Activated B cell treated with CpG ODN at 0.5 μM for 24 hours (primary cell): ENCODE measurements at regions not wholly inside any gene's neighbourhood (a gene's known extent, or its start where the extent isn't known, plus 50 kb on each side); places are given as distances from the start of the nearest gene placed in this dataset.

ENCODE experiments used
- ATAC-seq: fragments of 200-7000 bp; cut with Tn5 transposase; one replicate; pipeline ENCODE4 v1.10.0; 2021; ENCODE audit warnings: low read depth, mild to moderate bottlenecking, moderate library complexity
- CTCF ChIA-PET: fragments of 350-600 bp; sonication (Branson Sonifier 250); formaldehyde crosslinking; loops from one replicate; lab custom pipeline; 2021; ENCODE audit warnings: antibody characterized with exemption; lab: Charles Lee
- POLR2A ChIA-PET: fragments of 350-600 bp; sonication (Branson Sonifier 250); formaldehyde crosslinking; loops from one replicate; lab custom pipeline; 2021; ENCODE audit warnings: antibody characterized with exemption; lab: Charles Lee
- DNase-seq: peaks from one replicate; pipeline ENCODE4 v3.0.0; 2022
- H3K27ac Mint-ChIP-seq: one replicate; pipeline ENCODE4 v1.8.0; 2020; ENCODE audit warnings: mixed read lengths
- H3K27me3 Mint-ChIP-seq: one replicate; pipeline ENCODE4 v1.8.0; 2021; ENCODE audit warnings: mixed read lengths
- H3K36me3 Mint-ChIP-seq: one replicate; pipeline ENCODE4 v1.8.0; 2021; ENCODE audit warnings: low read depth, mixed read lengths
- H3K4me1 Mint-ChIP-seq: one replicate; pipeline ENCODE4 v1.8.0; 2021; ENCODE audit warnings: mixed read lengths
- H3K4me3 Mint-ChIP-seq: one replicate; pipeline ENCODE4 v1.8.0; 2020; ENCODE audit warnings: mild to moderate bottlenecking, mixed read lengths
- H3K9me3 Mint-ChIP-seq: one replicate; pipeline ENCODE4 v1.8.0; 2020; ENCODE audit warnings: mixed read lengths
- CTCF ChIP-seq: fragments of 200-600 bp; IDR thresholded peaks from one replicate; pipeline ENCODE4 v1.8.0; 2022; ENCODE audit warnings: antibody characterized with exemption, mild to moderate bottlenecking
- intact Hi-C: fragments of 100-400 bp; cut with micrococcal nuclease; formaldehyde crosslinking; loops from one replicate; pipeline ENCODE4 v1.15.1; 2024

- no peak overlapping the region for H3K4me3 Mint-ChIP-seq
- DNase-seq (no peak), ATAC-seq (no peak)
- H3K36me3 Mint-ChIP-seq: no peaks in the 10 kb centered on the region
- no peaks in the 10 kb centered on the region for H3K27me3 Mint-ChIP-seq
- no peak overlapping the region for H3K27ac Mint-ChIP-seq
- no peak for TF ChIP-seq CTCF
- no peaks in the 10 kb centered on the region for H3K4me1 Mint-ChIP-seq
- intact Hi-C loops: no loop called here
- H3K9me3 Mint-ChIP-seq: no peaks in the 10 kb centered on the region
- CTCF ChIA-PET: no interaction called here
- POLR2A ChIA-PET: no interaction called here
Measured at GRCh38 chr10:21329995-21330627, 195.4 kb downstream of the SKIDA1 start.

GRCh38 chr10:21327289-21327993 lies 198.0 kb downstream of the SKIDA1 start:
- CTCF ChIA-PET: no interaction called here
- Mint-ChIP-seq H3K27ac (no peak overlapping the region), H3K36me3 (no peaks in the 10 kb centered on the region), H3K9me3 (no peaks in the 10 kb centered on the region), H3K27me3 (no peaks in the 10 kb centered on the region), H3K4me1 (no peaks in the 10 kb centered on the region), H3K4me3 (no peak overlapping the region)
- TF ChIP-seq CTCF: no peak
- POLR2A ChIA-PET: no interaction called here
- ATAC-seq (no peak), DNase-seq (no peak)
- intact Hi-C loops: no loop called here

GRCh38 chr10:21326594-21327288 lies 198.7 kb downstream of the SKIDA1 start:
- CTCF ChIA-PET: no interaction called here
- TF ChIP-seq CTCF: no peak
- no peak for ATAC-seq

GRCh38 chr10:21318540-21319167 lies 206.8 kb downstream of the SKIDA1 start:
- DNase-seq (no peak), ATAC-seq (no peak)
- H3K27me3 Mint-ChIP-seq: no peaks in the 10 kb centered on the region
- POLR2A ChIA-PET: no interaction called here
- no peak overlapping the region for H3K4me3 Mint-ChIP-seq
- H3K4me1 Mint-ChIP-seq: no peaks in the 10 kb centered on the region
- intact Hi-C loops: no loop called here
- H3K27ac Mint-ChIP-seq: no peak overlapping the region
- H3K36me3 Mint-ChIP-seq: no peaks in the 10 kb centered on the region
- CTCF ChIA-PET: no interaction called here
- no peak for TF ChIP-seq CTCF
- peaks cover 2% of the 10 kb centered on the region for H3K9me3 Mint-ChIP-seq

More at GRCh38 chr10:21326594-21327288, 198.7 kb downstream of the SKIDA1 start:
- no peaks in the 10 kb centered on the region for H3K27me3 Mint-ChIP-seq
- H3K27ac Mint-ChIP-seq: no peak overlapping the region
- H3K36me3 Mint-ChIP-seq: no peaks in the 10 kb centered on the region
- intact Hi-C loops: no loop called here
- DNase-seq: no peak
- no peaks in the 10 kb centered on the region for H3K4me1 Mint-ChIP-seq
- POLR2A ChIA-PET: no interaction called here
- no peak overlapping the region for H3K4me3 Mint-ChIP-seq
- H3K9me3 Mint-ChIP-seq: peaks cover 1% of the 10 kb centered on the region

- CTCF ChIA-PET: no interaction called here
Measured at GRCh38 chr10:21317902-21318301, 207.6 kb downstream of the SKIDA1 start.

More at GRCh38 chr10:21317902-21318301, 207.6 kb downstream of the SKIDA1 start:
- Mint-ChIP-seq H3K9me3 (peaks cover 2% of the 10 kb centered on the region), H3K4me3 (no peak overlapping the region), H3K27me3 (no peaks in the 10 kb centered on the region), H3K4me1 (no peaks in the 10 kb centered on the region), H3K27ac (no peak overlapping the region), H3K36me3 (no peaks in the 10 kb centered on the region)
- intact Hi-C loops: no loop called here
- TF ChIP-seq CTCF: no peak
- POLR2A ChIA-PET: no interaction called here
- no peak for DNase-seq
- ATAC-seq: no peak
